ENCODE measurements at regions not wholly inside any gene's neighbourhood (a gene's known extent, or its start where the extent isn't known, plus 50 kb on each side); places are given as distances from the start of the nearest gene placed in this dataset.

DNA sequence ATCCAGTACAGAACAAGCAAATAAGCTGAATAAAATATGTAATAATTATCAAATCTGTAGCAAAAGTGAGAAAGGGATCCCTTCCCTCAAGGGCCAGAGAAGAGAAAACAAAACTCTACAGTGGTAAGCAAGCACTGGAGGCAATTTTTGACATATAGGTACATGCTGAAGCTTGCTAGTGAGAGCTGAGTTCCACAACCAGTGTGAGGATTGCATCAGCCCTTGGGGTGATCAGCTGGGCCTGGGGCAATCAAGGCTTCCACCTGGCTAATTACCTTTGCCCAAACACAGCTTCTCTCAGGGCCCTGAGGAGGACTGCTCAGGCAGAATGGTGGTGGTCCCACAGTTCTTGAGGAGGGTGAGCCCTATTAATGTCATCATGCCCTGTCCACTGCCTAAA is 134.4 kb upstream of the DLX6 start:
- no peak for TF ChIP-seq POLR2AphosphoS5 (IDR thresholded peaks at IDR 0.05)
- TF ChIP-seq POLR2A (IDR thresholded peaks at IDR 0.05): no peak
- TF ChIP-seq EP300 (IDR thresholded peaks at IDR 0.05; ENCODE audit: low read depth): no peak
- TF ChIP-seq, protein P1, sequence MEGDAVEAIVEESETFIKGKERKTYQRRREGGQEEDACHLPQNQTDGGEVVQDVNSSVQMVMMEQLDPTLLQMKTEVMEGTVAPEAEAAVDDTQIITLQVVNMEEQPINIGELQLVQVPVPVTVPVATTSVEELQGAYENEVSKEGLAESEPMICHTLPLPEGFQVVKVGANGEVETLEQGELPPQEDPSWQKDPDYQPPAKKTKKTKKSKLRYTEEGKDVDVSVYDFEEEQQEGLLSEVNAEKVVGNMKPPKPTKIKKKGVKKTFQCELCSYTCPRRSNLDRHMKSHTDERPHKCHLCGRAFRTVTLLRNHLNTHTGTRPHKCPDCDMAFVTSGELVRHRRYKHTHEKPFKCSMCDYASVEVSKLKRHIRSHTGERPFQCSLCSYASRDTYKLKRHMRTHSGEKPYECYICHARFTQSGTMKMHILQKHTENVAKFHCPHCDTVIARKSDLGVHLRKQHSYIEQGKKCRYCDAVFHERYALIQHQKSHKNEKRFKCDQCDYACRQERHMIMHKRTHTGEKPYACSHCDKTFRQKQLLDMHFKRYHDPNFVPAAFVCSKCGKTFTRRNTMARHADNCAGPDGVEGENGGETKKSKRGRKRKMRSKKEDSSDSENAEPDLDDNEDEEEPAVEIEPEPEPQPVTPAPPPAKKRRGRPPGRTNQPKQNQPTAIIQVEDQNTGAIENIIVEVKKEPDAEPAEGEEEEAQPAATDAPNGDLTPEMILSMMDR (IDR thresholded peaks at IDR 0.05): no peak
- no peaks in the 10 kb centered on the region for H3K36me3 ChIP-seq
- H3K4me1 ChIP-seq: no peaks in the 10 kb centered on the region
- H3K27me3 ChIP-seq: no peaks in the 10 kb centered on the region
- intact Hi-C loops (cut with DNase I; ENCODE audit: low total_unique reads) (no loop called here), in situ Hi-C loops (cut with MboI; ENCODE audit: low pct_ligation_motif_present in 1 of 4, low pct_unique_long_range_greater_than_20kb in 1 of 4, low sequenced_read_pairs in 3 of 4) (no loop called here)
- no peak overlapping the region for H3K27ac ChIP-seq
- no peak for DNase-seq
- H3K9me3 ChIP-seq: no peaks in the 10 kb centered on the region
- H3K4me3 ChIP-seq: no peak overlapping the region

DNA sequence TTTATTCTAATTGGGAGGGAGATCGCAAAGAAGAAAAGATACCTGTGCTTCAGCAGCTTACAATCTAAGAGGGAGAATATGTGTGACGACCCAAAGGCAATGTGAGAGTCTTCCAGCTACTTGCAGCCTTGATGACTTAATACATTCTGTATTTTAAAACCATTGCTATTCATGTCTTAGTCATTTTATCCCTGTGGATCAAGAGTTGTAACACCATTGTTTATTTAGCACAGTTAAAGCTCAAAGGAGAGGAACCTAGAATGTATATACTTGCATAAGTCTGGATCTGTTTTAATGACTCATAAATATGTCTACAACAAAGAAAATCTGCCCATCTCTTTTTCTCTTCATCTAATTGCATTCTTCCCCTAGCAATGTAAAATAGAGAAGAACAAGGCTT is 117.9 kb upstream of the DLX6 start:
- in situ Hi-C loops (cut with MboI; ENCODE audit: low pct_ligation_motif_present in 1 of 4, low pct_unique_long_range_greater_than_20kb in 1 of 4, low sequenced_read_pairs in 3 of 4): no loop called here

DNA sequence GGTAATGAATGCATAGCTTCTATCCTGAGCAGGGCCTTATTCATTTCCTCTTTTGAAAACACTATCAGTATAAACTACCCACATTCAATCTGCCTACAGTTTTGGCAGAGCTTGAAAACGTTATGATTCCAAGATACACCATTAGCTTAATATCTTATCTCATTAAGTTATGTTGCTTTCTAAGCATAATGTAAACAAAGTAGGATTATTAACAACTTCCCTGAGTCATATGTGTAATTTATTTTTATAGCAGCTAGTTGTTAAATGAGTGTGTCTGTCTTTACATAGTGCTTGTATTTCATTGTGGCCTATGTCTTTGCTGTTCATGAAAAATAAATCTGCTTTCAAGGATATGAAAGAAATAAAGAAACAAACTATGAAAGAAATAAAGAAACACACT is 106.2 kb upstream of the DLX6 start:
- no peak overlapping the region for H3K4me3 ChIP-seq
- no peaks in the 10 kb centered on the region for H3K4me1 ChIP-seq
- H3K9me3 ChIP-seq: no peaks in the 10 kb centered on the region
- in situ Hi-C loops (cut with MboI; ENCODE audit: low pct_ligation_motif_present in 1 of 4, low pct_unique_long_range_greater_than_20kb in 1 of 4, low sequenced_read_pairs in 3 of 4): no loop called here
- no peak for TF ChIP-seq EP300 (IDR thresholded peaks at IDR 0.05; ENCODE audit: low read depth)
- no peak for TF ChIP-seq POLR2A (IDR thresholded peaks at IDR 0.05)
- TF ChIP-seq POLR2AphosphoS5 (IDR thresholded peaks at IDR 0.05): no peak
- TF ChIP-seq, protein P1 (IDR thresholded peaks at IDR 0.05): no peak
- intact Hi-C loops (cut with DNase I; ENCODE audit: low total_unique reads): no loop called here
- H3K27ac ChIP-seq: no peak overlapping the region
- 25 to 29% methylated on average over 1 of the region's 1 CpG for WGBS, 2 donors (ENCODE audit: low coverage in 1 of 2)
- no peak for DNase-seq
- H3K36me3 ChIP-seq: no peaks in the 10 kb centered on the region
- H3K27me3 ChIP-seq: no peaks in the 10 kb centered on the region

More for the DNA sequence above, 117.9 kb upstream of the DLX6 start:
- H3K27ac ChIP-seq: no peak overlapping the region
- no peaks in the 10 kb centered on the region for H3K27me3 ChIP-seq
- H3K36me3 ChIP-seq: no peaks in the 10 kb centered on the region
- no peaks in the 10 kb centered on the region for H3K4me1 ChIP-seq
- no peak for TF ChIP-seq EP300 (IDR thresholded peaks at IDR 0.05; ENCODE audit: low read depth)
- TF ChIP-seq, protein P1 (IDR thresholded peaks at IDR 0.05): no peak
- no peak for TF ChIP-seq POLR2A (IDR thresholded peaks at IDR 0.05)
- no peak for TF ChIP-seq POLR2AphosphoS5 (IDR thresholded peaks at IDR 0.05)
- intact Hi-C loops (cut with DNase I; ENCODE audit: low total_unique reads): no loop called here
- WGBS, 2 donors (ENCODE audit: low coverage in 1 of 2): 48 to 75% methylated on average over 2 of the region's 2 CpGs
- H3K4me3 ChIP-seq: no peak overlapping the region
- DNase-seq: no peak
- no peaks in the 10 kb centered on the region for H3K9me3 ChIP-seq

DNA sequence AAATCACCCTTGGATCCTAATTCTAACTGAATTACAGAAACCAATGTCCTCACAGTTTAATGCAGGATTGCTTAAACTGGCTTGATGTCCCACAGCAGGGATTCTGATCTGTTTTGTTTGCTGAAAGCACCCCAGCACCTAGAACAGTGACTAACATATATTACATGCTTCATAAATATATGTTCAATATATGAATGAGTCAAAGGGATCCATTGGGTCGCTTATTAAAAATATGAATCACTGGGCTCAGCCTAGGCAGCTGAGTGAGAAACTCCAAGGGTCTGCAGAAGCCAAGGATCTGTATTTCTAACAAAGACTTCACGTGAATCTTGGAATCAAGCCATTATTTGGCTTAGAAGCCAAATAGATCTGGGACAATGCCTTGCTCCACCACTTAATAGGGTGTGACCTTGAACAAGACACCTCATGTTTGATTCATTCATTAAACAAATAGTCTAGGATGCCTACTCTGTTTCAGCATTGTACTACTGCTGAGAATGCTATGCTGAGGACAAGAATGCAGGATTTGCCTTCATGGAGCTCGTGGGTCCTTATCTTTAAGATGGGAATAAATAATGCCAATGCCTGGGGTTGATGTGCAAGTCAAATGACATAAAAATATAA is 103.4 kb upstream of the DLX6 start:
- Histone ChIP-seq H3K9me3 (no peaks in the 10 kb centered on the region), H3K4me1 (no peaks in the 10 kb centered on the region), H3K4me3 (no peak overlapping the region), H3K27me3 (no peaks in the 10 kb centered on the region), H3K36me3 (no peaks in the 10 kb centered on the region), H3K27ac (no peak overlapping the region)
- intact Hi-C loops (cut with DNase I; ENCODE audit: low total_unique reads) (loop anchor here (1.0 kb wide), 1 partner anchor 29 kb away; no protein-coding TSS in a partner anchor), in situ Hi-C loops (cut with MboI; ENCODE audit: low pct_ligation_motif_present in 1 of 4, low pct_unique_long_range_greater_than_20kb in 1 of 4, low sequenced_read_pairs in 3 of 4) (no loop called here)
- no peak for DNase-seq
- WGBS, 2 donors (ENCODE audit: low coverage in 1 of 2): 46 to 75% methylated on average over 2 to 3 of the region's 3 CpGs
- TF ChIP-seq POLR2AphosphoS5 (IDR thresholded peaks at IDR 0.05) (no peak), EP300 (IDR thresholded peaks at IDR 0.05; ENCODE audit: low read depth) (no peak), POLR2A (IDR thresholded peaks at IDR 0.05) (no peak)
- TF ChIP-seq, protein P1 (IDR thresholded peaks at IDR 0.05): no peak

Measured in transverse colon (tissue), 4 donors.